Thyroid gland (tissue), 4 donors: ENCODE measurements at regions not wholly inside any gene's neighbourhood (a gene's known extent, or its start where the extent isn't known, plus 50 kb on each side); places are given as distances from the start of the nearest gene placed in this dataset.

Experiments
- CTCF ChIP-seq, 6 experiments: fragments of 200-600 bp in 3 of 6; fragments of 450-650 bp in 3 of 6; sonication (generic) in 3 of 6; IDR thresholded peaks; one replicate each; pipeline ENCODE4 v1.5.1; 2016 to 2019; ENCODE audit warnings: antibody characterized with exemption in 6 of 6, mild to moderate bottlenecking in 2 of 6, inconsistent platforms in 1 of 6, moderate library complexity in 1 of 6
- POLR2A ChIP-seq, 2 donors: fragments of 450-650 bp; IDR thresholded peaks; one replicate each; pipeline ENCODE4 v1.6.1; 2017; ENCODE audit warnings: antibody characterized with exemption in 2 of 2, mild to moderate bottlenecking in 2 of 2, moderate library complexity in 1 of 2

- TF ChIP-seq CTCF (IDR thresholded peaks at IDR 0.05) = no peak
- TF ChIP-seq POLR2A (IDR thresholded peaks at IDR 0.05) = no peak
These were observed 397.5 kb downstream of the TMEM167A start for GRCh38 chr5:82679660-82680059.
